Cardiac septum (tissue), 1 donor: ENCODE measurements at regions not wholly inside any gene's neighbourhood (a gene's known extent, or its start where the extent isn't known, plus 50 kb on each side); places are given as distances from the start of the nearest gene placed in this dataset.

Source experiments
- DNase-seq: peaks from one replicate; pipeline ENCODE4 v3.0.0-alpha.2; 2020; ENCODE audit warnings: low spot score
- intact Hi-C: fragments of 100-400 bp; cut with DNase I; formaldehyde crosslinking; loops from one replicate; pipeline ENCODE4 v1.14.0; 2022
- donor health status: DM: no; HTN: no; CAD: no.

GRCh38 chr7:25970911-25971310 lies 181.1 kb upstream of the NFE2L3 start:
- no peak for DNase-seq
- intact Hi-C loops: no loop called here

GRCh38 chr7:25976630-25977029 lies 175.4 kb upstream of the NFE2L3 start:
- DNase-seq: no peak
- intact Hi-C loops: no loop called here

- intact Hi-C loops: no loop called here
- DNase-seq: no peak
Observed at GRCh38 chr7:25978466-25978865, 173.5 kb upstream of the NFE2L3 start.

- no peak for DNase-seq
- intact Hi-C loops: no loop called here
Observed at GRCh38 chr7:25979605-25980004, 172.4 kb upstream of the NFE2L3 start.

GRCh38 chr7:25982684-25983083 lies 169.3 kb upstream of the NFE2L3 start:
- intact Hi-C loops: no loop called here
- no peak for DNase-seq

- DNase-seq: no peak
- intact Hi-C loops: no loop called here
Observed at GRCh38 chr7:25985196-25985595, 166.8 kb upstream of the NFE2L3 start.

- intact Hi-C loops: no loop called here
- no peak for DNase-seq
Observed at GRCh38 chr7:25988640-25989039, 163.4 kb upstream of the NFE2L3 start.

GRCh38 chr7:25989140-25989705 lies 162.8 kb upstream of the NFE2L3 start:
- no peak for DNase-seq
- intact Hi-C loops: no loop called here

GRCh38 chr7:25994433-25994994 lies 157.5 kb upstream of the NFE2L3 start:
- no peak for DNase-seq
- intact Hi-C loops: no loop called here

- no peak for DNase-seq
- intact Hi-C loops: no loop called here
Observed at GRCh38 chr7:25995216-25995615, 156.8 kb upstream of the NFE2L3 start.

GRCh38 chr7:25996006-25996408 lies 156.0 kb upstream of the NFE2L3 start:
- DNase-seq: no peak
- intact Hi-C loops: no loop called here

- intact Hi-C loops: no loop called here
- no peak for DNase-seq
Observed at GRCh38 chr7:25998499-25998898, 153.5 kb upstream of the NFE2L3 start.

- intact Hi-C loops: no loop called here
- no peak for DNase-seq
Observed at GRCh38 chr7:26000841-26001240, 151.2 kb upstream of the NFE2L3 start.

- intact Hi-C loops: no loop called here
- DNase-seq: no peak
Observed at GRCh38 chr7:26001662-26002244, 150.2 kb upstream of the NFE2L3 start.

- intact Hi-C loops: no loop called here
- DNase-seq: no peak
Observed at GRCh38 chr7:26005683-26006410, 146.2 kb upstream of the NFE2L3 start.

- intact Hi-C loops: no loop called here
- DNase-seq: no peak
Observed at GRCh38 chr7:26006426-26006825, 145.6 kb upstream of the NFE2L3 start.

- no peak for DNase-seq
- intact Hi-C loops: no loop called here
Observed at GRCh38 chr7:26007510-26007909, 144.5 kb upstream of the NFE2L3 start.

- no peak for DNase-seq
- intact Hi-C loops: no loop called here
Observed at GRCh38 chr7:26008428-26008827, 143.6 kb upstream of the NFE2L3 start.

GRCh38 chr7:26011039-26011696 lies 140.8 kb upstream of the NFE2L3 start:
- DNase-seq: no peak
- intact Hi-C loops: no loop called here

- intact Hi-C loops: no loop called here
- no peak for DNase-seq
Observed at GRCh38 chr7:26013551-26014083, 138.4 kb upstream of the NFE2L3 start.
